GM04503 (cell line): ENCODE measurements at regions not wholly inside any gene's neighbourhood (a gene's known extent, or its start where the extent isn't known, plus 50 kb on each side); places are given as distances from the start of the nearest gene placed in this dataset.
"Not testable (repeated sequence)": the region's sequence is repeated elsewhere in the genome, so short reads cannot be mapped to it uniquely, and the experiment has no call there.

ENCODE experiments used
- DNase-seq: peaks from one replicate; pipeline ENCODE4 v3.0.0-alpha.2; 2012; ENCODE audit warnings: low read depth

GRCh38 chr16:5214466-5214865 lies 116.9 kb upstream of the EEF2KMT start:
- DNase-seq, result no peak

- DNase-seq, result not testable (repeated sequence)
Observed at GRCh38 chr16:5212501-5212900, 114.9 kb upstream of the EEF2KMT start.

- DNase-seq, result not testable (repeated sequence)
Observed at GRCh38 chr16:5207862-5208498, 110.4 kb upstream of the EEF2KMT start.

GRCh38 chr16:5207001-5207523 lies 109.5 kb upstream of the EEF2KMT start:
- no peak for DNase-seq

GRCh38 chr16:5206331-5206990 lies 108.9 kb upstream of the EEF2KMT start:
- no peak for DNase-seq

GRCh38 chr16:5205361-5206040 lies 107.9 kb upstream of the EEF2KMT start:
- no peak for DNase-seq

- not testable (repeated sequence) for DNase-seq
Observed at GRCh38 chr16:5203675-5204074, 106.1 kb upstream of the EEF2KMT start.

GRCh38 chr16:5200123-5200522 lies 102.5 kb upstream of the EEF2KMT start:
- DNase-seq, result no peak

GRCh38 chr16:5196204-5196603 lies 98.6 kb upstream of the EEF2KMT start:
- DNase-seq, result no peak

- DNase-seq, result no peak
Observed at GRCh38 chr16:5193861-5194260, 96.3 kb upstream of the EEF2KMT start.

- DNase-seq, result no peak
Observed at GRCh38 chr16:5188989-5189352, 91.4 kb upstream of the EEF2KMT start.

- DNase-seq, result no peak
Observed at GRCh38 chr16:5188318-5188988, 90.9 kb upstream of the EEF2KMT start.

- no peak for DNase-seq
Observed at GRCh38 chr16:5187402-5187952, 89.9 kb upstream of the EEF2KMT start.

GRCh38 chr16:5186381-5186903 lies 88.8 kb upstream of the EEF2KMT start:
- DNase-seq, result no peak

- DNase-seq, result no peak
Observed at GRCh38 chr16:5176505-5176904, 78.9 kb upstream of the EEF2KMT start.

GRCh38 chr16:5175266-5175665 lies 77.7 kb upstream of the EEF2KMT start:
- DNase-seq, result no peak

- no peak for DNase-seq
Observed at GRCh38 chr16:5166486-5166885, 68.9 kb upstream of the EEF2KMT start.

- DNase-seq, result not testable (repeated sequence)
Observed at GRCh38 chr16:5165429-5165828, 67.8 kb upstream of the EEF2KMT start.

GRCh38 chr16:5162801-5163200 lies 65.2 kb upstream of the EEF2KMT start:
- not testable (repeated sequence) for DNase-seq

GRCh38 chr16:5161888-5162287 lies 64.3 kb upstream of the EEF2KMT start:
- not testable (repeated sequence) for DNase-seq

GRCh38 chr16:5160010-5160409 lies 62.4 kb upstream of the EEF2KMT start:
- DNase-seq, result not testable (repeated sequence)

GRCh38 chr16:5159537-5159936 lies 61.9 kb upstream of the EEF2KMT start:
- DNase-seq, result not testable (repeated sequence)
